HL-60 (cell line): ENCODE measurements at regions not wholly inside any gene's neighbourhood (a gene's known extent, or its start where the extent isn't known, plus 50 kb on each side); places are given as distances from the start of the nearest gene placed in this dataset.

Source experiments
- CTCF ChIP-seq: IDR thresholded peaks from one replicate; pipeline ENCODE4 v1.5.1; 2011; ENCODE audit warnings: low read length, control low read depth, inconsistent platforms; ENCODE audit not compliant: insufficient read depth
- GABPA ChIP-seq: IDR thresholded peaks from 2 replicates; pipeline ENCODE4 v1.6.1; 2012; ENCODE audit warnings: low read depth
- POLR2AphosphoS5 ChIP-seq: IDR thresholded peaks from 2 replicates; pipeline ENCODE4 v1.6.1; 2012; ENCODE audit warnings: low read depth

GRCh38 chr9:752681-753200 is 88.8 kb upstream of the DMRT1 start:
- TF ChIP-seq CTCF (no peak), POLR2AphosphoS5 (no peak), GABPA (no peak)
